ENCODE measurements at regions not wholly inside any gene's neighbourhood (a gene's known extent, or its start where the extent isn't known, plus 50 kb on each side); places are given as distances from the start of the nearest gene placed in this dataset.

GRCh38 chr10:80855348-80855971, 317.8 kb downstream of the SH2D4B start:
- TF ChIP-seq TEAD4 (IDR thresholded peaks at IDR 0.05) (no peak), REST (IDR thresholded peaks at IDR 0.05; ENCODE audit: low read depth) (no peak), RAD21 (IDR thresholded peaks at IDR 0.05; ENCODE audit: low read depth) (peak; percentile 18; the same call in 1 of the 2 replicates)

- no peak for TF ChIP-seq RAD21 (IDR thresholded peaks at IDR 0.05; ENCODE audit: low read depth)
- TF ChIP-seq REST (IDR thresholded peaks at IDR 0.05; ENCODE audit: low read depth) = no peak
- no peak for TF ChIP-seq TCF12 (IDR thresholded peaks at IDR 0.05; ENCODE audit: low read depth)
- TF ChIP-seq ZBTB7A (IDR thresholded peaks at IDR 0.05; ENCODE audit: low read depth) = no peak
- TF ChIP-seq, protein P1, sequence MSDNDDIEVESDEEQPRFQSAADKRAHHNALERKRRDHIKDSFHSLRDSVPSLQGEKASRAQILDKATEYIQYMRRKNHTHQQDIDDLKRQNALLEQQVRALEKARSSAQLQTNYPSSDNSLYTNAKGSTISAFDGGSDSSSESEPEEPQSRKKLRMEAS (IDR thresholded peaks at IDR 0.05) = no peak
- no peak for TF ChIP-seq EP300 (IDR thresholded peaks at IDR 0.05; ENCODE audit: borderline replicate concordance)
- TF ChIP-seq NFIC (IDR thresholded peaks at IDR 0.05) = no peak
- TF ChIP-seq YY1 (IDR thresholded peaks at IDR 0.05; ENCODE audit: low read depth) = no peak
- TF ChIP-seq CREB1 (IDR thresholded peaks at IDR 0.05; ENCODE audit: low read depth) = no peak
- TF ChIP-seq CEBPB (IDR thresholded peaks at IDR 0.05) = no peak
- TF ChIP-seq EGR1 (IDR thresholded peaks at IDR 0.05) = no peak
- no peak for TF ChIP-seq TAF1 (IDR thresholded peaks at IDR 0.05; ENCODE audit: low read depth)
- TF ChIP-seq USF1 (IDR thresholded peaks at IDR 0.05) = no peak
- no peak for TF ChIP-seq TEAD4 (IDR thresholded peaks at IDR 0.05)
- no peak for TF ChIP-seq FOXM1 (IDR thresholded peaks at IDR 0.05; ENCODE audit: borderline replicate concordance, low read depth)
These were observed 318.5 kb downstream of the SH2D4B start for GRCh38 chr10:80856186-80856585.

DNA sequence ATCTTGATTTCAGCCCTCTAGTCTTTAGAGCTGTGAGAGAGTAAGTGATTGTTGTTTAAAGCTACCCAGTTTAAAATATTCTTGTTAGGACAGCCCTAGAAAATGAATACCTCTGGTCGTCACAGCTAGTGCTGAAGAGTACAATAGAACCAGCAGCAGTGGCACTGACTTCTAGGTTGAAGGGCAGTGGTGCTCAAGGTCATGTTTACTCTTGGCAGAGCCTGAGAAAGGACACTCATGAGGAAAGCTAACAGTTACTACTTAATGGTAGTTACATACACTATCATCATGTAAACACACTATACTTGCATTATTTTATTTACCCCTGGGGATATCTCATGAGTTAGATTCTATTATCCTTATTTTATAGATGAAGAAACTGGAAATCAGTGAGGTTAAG, 323.0 kb downstream of the SH2D4B start:
- TF ChIP-seq EGR1 (IDR thresholded peaks at IDR 0.05) = no peak
- TF ChIP-seq, protein P1 (IDR thresholded peaks at IDR 0.05) = no peak
- no peak for TF ChIP-seq EP300 (IDR thresholded peaks at IDR 0.05; ENCODE audit: borderline replicate concordance)
- no peak for TF ChIP-seq RAD21 (IDR thresholded peaks at IDR 0.05; ENCODE audit: low read depth)
- TF ChIP-seq FOXM1 (IDR thresholded peaks at IDR 0.05; ENCODE audit: borderline replicate concordance, low read depth) = no peak
- TF ChIP-seq USF1 (IDR thresholded peaks at IDR 0.05) = no peak
- TF ChIP-seq CEBPB (IDR thresholded peaks at IDR 0.05) = no peak
- TF ChIP-seq YY1 (IDR thresholded peaks at IDR 0.05; ENCODE audit: low read depth) = no peak
- TF ChIP-seq ZBTB7A (IDR thresholded peaks at IDR 0.05; ENCODE audit: low read depth) = no peak
- TF ChIP-seq CREB1 (IDR thresholded peaks at IDR 0.05; ENCODE audit: low read depth) = no peak

DNA sequence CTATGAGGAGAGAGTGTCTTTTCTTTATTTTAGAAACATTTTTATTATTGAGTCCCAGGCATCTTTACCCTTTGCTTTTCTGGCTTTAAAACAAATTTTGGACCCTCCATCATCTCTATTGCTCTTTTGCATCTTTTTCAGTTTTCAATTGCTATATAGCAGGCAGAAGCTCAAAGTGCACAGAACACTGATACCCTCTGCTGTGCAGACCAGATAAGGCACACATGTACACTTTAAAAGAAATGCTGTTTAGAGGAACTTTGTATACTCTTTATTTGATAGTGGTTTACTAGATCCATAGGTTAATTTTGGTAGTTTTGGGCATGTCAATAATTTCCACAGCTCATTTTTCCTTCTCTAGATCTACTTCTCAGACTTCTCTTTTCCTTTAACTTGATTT, 324.2 kb downstream of the SH2D4B start:
- TF ChIP-seq USF1 (IDR thresholded peaks at IDR 0.05) = no peak
- no peak for TF ChIP-seq CREB1 (IDR thresholded peaks at IDR 0.05; ENCODE audit: low read depth)
- no peak for TF ChIP-seq FOXM1 (IDR thresholded peaks at IDR 0.05; ENCODE audit: borderline replicate concordance, low read depth)
- no peak for TF ChIP-seq CEBPB (IDR thresholded peaks at IDR 0.05)
- TF ChIP-seq REST (IDR thresholded peaks at IDR 0.05; ENCODE audit: low read depth) = no peak
- no peak for TF ChIP-seq TEAD4 (IDR thresholded peaks at IDR 0.05)
- TF ChIP-seq TCF12 (IDR thresholded peaks at IDR 0.05; ENCODE audit: low read depth) = no peak
- TF ChIP-seq NFIC (IDR thresholded peaks at IDR 0.05) = no peak
- TF ChIP-seq, protein P1 (IDR thresholded peaks at IDR 0.05) = no peak
- TF ChIP-seq ZBTB7A (IDR thresholded peaks at IDR 0.05; ENCODE audit: low read depth) = no peak

All from Ishikawa (cell line).